GM23338 (cell line): ENCODE measurements at regions not wholly inside any gene's neighbourhood (a gene's known extent, or its start where the extent isn't known, plus 50 kb on each side); places are given as distances from the start of the nearest gene placed in this dataset.

Experiments
- ATAC-seq: fragments of 200-7000 bp; cut with Tn5 transposase; 3 replicates; pipeline ENCODE4 v1.9.1; 2020
- DNase-seq: peaks from one replicate; pipeline ENCODE4 v3.0.0-alpha.2; 2015; ENCODE audit warnings: low spot score
- H2AFZ ChIP-seq: fragments of 200-600 bp; sonication (generic); 2 replicates; pipeline ENCODE4 v1.8.0; 2016; ENCODE audit warnings: antibody characterized with exemption, mild to moderate bottlenecking, moderate library complexity
- H3F3A ChIP-seq: fragments of 200-600 bp; sonication (generic); replicated peaks from 2 replicates; pipeline ENCODE4 v1.8.0; 2017; ENCODE audit warnings: antibody characterized with exemption, mixed run types, low read depth
- H3K27ac ChIP-seq: fragments of 200-600 bp; sonication (generic); 2 replicates; pipeline ENCODE4 v1.6.1; 2016; ENCODE audit warnings: low read depth
- H3K27me3 ChIP-seq: fragments of 200-600 bp; sonication (generic); 2 replicates; pipeline ENCODE4 v1.8.0; 2016; ENCODE audit warnings: mild to moderate bottlenecking, mixed run types, moderate library complexity; ENCODE audit not compliant: insufficient read depth
- H3K36me3 ChIP-seq: fragments of 200-600 bp; sonication (generic); 2 replicates; pipeline ENCODE4 v1.8.0; 2016; ENCODE audit warnings: mild to moderate bottlenecking; ENCODE audit not compliant: insufficient read depth
- H3K4me1 ChIP-seq: fragments of 200-600 bp; sonication (generic); 2 replicates; pipeline ENCODE4 v1.8.0; 2016; ENCODE audit warnings: mild to moderate bottlenecking, moderate library complexity; ENCODE audit not compliant: insufficient read depth
- H3K4me2 ChIP-seq: fragments of 200-600 bp; sonication (generic); 2 replicates; pipeline ENCODE4 v1.7.1; 2017; ENCODE audit warnings: mixed run types
- H3K4me3 ChIP-seq: fragments of 200-600 bp; sonication (generic); 2 replicates; pipeline ENCODE4 v1.6.1; 2016; ENCODE audit warnings: mixed run types
- H3K79me2 ChIP-seq: fragments of 200-600 bp; sonication (generic); replicated peaks from 2 replicates; pipeline ENCODE4 v1.8.0; 2017; ENCODE audit warnings: mild to moderate bottlenecking; ENCODE audit not compliant: insufficient read depth
- H3K9me2 ChIP-seq: fragments of 200-600 bp; sonication (generic); 2 replicates; pipeline ENCODE4 v1.8.0; 2017; ENCODE audit not compliant: insufficient read depth
- H4K20me1 ChIP-seq: fragments of 200-600 bp; sonication (generic); replicated peaks from 2 replicates; pipeline ENCODE4 v1.8.0; 2017; ENCODE audit warnings: mild to moderate bottlenecking; ENCODE audit not compliant: insufficient read depth
- H3K27ac Mint-ChIP-seq: 2 replicates; pipeline ENCODE4 v1.8.0; 2020; ENCODE audit warnings: inconsistent platforms, mild to moderate bottlenecking, moderate library complexity, mixed read lengths
- H3K27me3 Mint-ChIP-seq: 3 replicates; pipeline ENCODE4 v1.8.0; 2022; ENCODE audit warnings: low read depth, mild to moderate bottlenecking, moderate library complexity, mixed read lengths, inconsistent platforms; ENCODE audit not compliant: insufficient read depth, poor library complexity
- H3K36me3 Mint-ChIP-seq: 3 replicates; pipeline ENCODE4 v1.8.0; 2021; ENCODE audit warnings: low read depth, mild to moderate bottlenecking, inconsistent platforms, moderate library complexity, mixed read lengths
- H3K4me1 Mint-ChIP-seq: 3 replicates; pipeline ENCODE4 v1.8.0; 2020; ENCODE audit warnings: mild to moderate bottlenecking, inconsistent platforms, mixed read lengths
- H3K4me3 Mint-ChIP-seq: 3 replicates; pipeline ENCODE4 v1.8.0; 2021; ENCODE audit warnings: moderate library complexity, mild to moderate bottlenecking, inconsistent platforms, mixed read lengths
- H3K9me3 Mint-ChIP-seq: 3 replicates; pipeline ENCODE4 v1.8.0; 2020; ENCODE audit warnings: moderate library complexity, mild to moderate bottlenecking, inconsistent platforms, mixed read lengths
- ETS1 ChIP-seq: IDR thresholded peaks from 2 replicates; pipeline ENCODE4 v1.6.1; 2016; ENCODE audit warnings: antibody characterized with exemption
- EZH2 ChIP-seq: fragments of 200-600 bp; sonication (generic); IDR thresholded peaks from one replicate; pipeline ENCODE4 v1.8.0; 2017; ENCODE audit warnings: antibody characterized with exemption, mild to moderate bottlenecking, low read depth; ENCODE audit not compliant: unreplicated experiment
- REST ChIP-seq: IDR thresholded peaks from one replicate; pipeline ENCODE4 v1.6.1; 2018; ENCODE audit warnings: antibody characterized with exemption; ENCODE audit not compliant: unreplicated experiment
- STAT1 ChIP-seq: IDR thresholded peaks from one replicate; pipeline ENCODE4 v1.6.1; 2016; ENCODE audit warnings: antibody characterized with exemption; ENCODE audit not compliant: unreplicated experiment
- ZNF114 ChIP-seq: fragments of 250-450 bp; sonication (Bioruptor Pico); IDR thresholded peaks from 2 replicates; pipeline ENCODE4 v1.5.0; 2020; ENCODE audit warnings: mild to moderate bottlenecking, moderate library complexity
- TF ChIP-seq, protein P1 (sequence below): fragments of 250-450 bp; sonication (Bioruptor Pico); IDR thresholded peaks from 2 replicates; pipeline ENCODE4 v1.5.0; 2020; ENCODE audit warnings: mild to moderate bottlenecking, moderate library complexity

GRCh38 chr3:102158080-102158740 is 276.6 kb upstream of the ZPLD1 start (continued):
- TF ChIP-seq REST (no peak), ETS1 (no peak)

DNA sequence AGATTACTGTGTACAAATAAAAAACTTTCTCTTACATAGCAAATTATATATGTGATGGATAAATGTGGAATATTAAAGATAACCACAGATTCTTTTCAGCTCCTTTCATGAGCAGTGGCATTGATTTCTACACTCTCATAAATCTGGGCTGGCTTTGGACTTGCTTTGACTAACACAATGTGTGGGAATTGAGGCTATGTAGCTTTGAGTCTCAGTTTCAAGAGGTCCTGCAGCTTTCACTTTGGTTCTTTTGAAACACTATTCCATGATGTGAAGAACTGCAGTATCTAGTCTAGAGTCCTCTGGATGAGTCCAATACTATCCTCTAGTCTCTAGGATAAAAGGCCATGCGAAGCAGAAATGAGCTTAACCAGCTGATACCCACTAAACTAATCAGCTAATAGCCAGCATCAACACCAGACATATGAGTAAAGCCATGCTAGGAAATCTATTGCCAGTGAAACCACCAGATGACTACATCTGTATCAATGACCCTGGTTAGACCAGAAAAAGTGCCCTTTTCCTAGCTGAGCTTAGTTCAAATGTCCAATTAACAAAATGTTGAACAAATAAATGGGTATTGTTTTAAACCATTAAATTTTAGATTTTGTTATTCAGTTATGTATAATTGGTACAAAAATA is 274.9 kb upstream of the ZPLD1 start:
- H3K4me1 Mint-ChIP-seq: no peaks in the 10 kb centered on the region
- TF ChIP-seq ZNF114 (CRISPR knock-in tag): no peak
- TF ChIP-seq STAT1: no peak
- TF ChIP-seq EZH2: no peak
- DNase-seq (no peak), ATAC-seq (no peak)
- Histone ChIP-seq H3K36me3 (no peaks in the 10 kb centered on the region), H3K27me3 (no peaks in the 10 kb centered on the region), H3F3A (no peaks in the 10 kb centered on the region), H2AFZ (no peak overlapping the region), H3K9me2 (no peaks in the 10 kb centered on the region), H3K79me2 (no peaks in the 10 kb centered on the region), H4K20me1 (no peaks in the 10 kb centered on the region), H3K4me3 (no peak overlapping the region), H3K4me1 (no peaks in the 10 kb centered on the region), H3K4me2 (no peak overlapping the region), H3K27ac (no peak overlapping the region)
- no peaks in the 10 kb centered on the region for H3K27me3 Mint-ChIP-seq
- no peaks in the 10 kb centered on the region for H3K9me3 Mint-ChIP-seq
- H3K36me3 Mint-ChIP-seq: no peaks in the 10 kb centered on the region
- no peak overlapping the region for H3K27ac Mint-ChIP-seq
- no peak overlapping the region for H3K4me3 Mint-ChIP-seq

- no peaks in the 10 kb centered on the region for H3K9me2 ChIP-seq
- Mint-ChIP-seq H3K27me3 (no peaks in the 10 kb centered on the region), H3K36me3 (no peaks in the 10 kb centered on the region), H3K27ac (no peak overlapping the region), H3K4me3 (no peak overlapping the region), H3K9me3 (no peaks in the 10 kb centered on the region), H3K4me1 (no peaks in the 10 kb centered on the region)
- ATAC-seq: no peak
- no peaks in the 10 kb centered on the region for H3K4me1 ChIP-seq
- no peaks in the 10 kb centered on the region for H3K27me3 ChIP-seq
- no peaks in the 10 kb centered on the region for H3K36me3 ChIP-seq
- no peak for DNase-seq
- no peak overlapping the region for H3K27ac ChIP-seq
- no peaks in the 10 kb centered on the region for H3F3A ChIP-seq
- no peak overlapping the region for H2AFZ ChIP-seq
- no peak overlapping the region for H3K4me3 ChIP-seq
- H3K79me2 ChIP-seq: no peaks in the 10 kb centered on the region
- H3K4me2 ChIP-seq: no peak overlapping the region
- no peaks in the 10 kb centered on the region for H4K20me1 ChIP-seq
- TF ChIP-seq, protein P1, sequence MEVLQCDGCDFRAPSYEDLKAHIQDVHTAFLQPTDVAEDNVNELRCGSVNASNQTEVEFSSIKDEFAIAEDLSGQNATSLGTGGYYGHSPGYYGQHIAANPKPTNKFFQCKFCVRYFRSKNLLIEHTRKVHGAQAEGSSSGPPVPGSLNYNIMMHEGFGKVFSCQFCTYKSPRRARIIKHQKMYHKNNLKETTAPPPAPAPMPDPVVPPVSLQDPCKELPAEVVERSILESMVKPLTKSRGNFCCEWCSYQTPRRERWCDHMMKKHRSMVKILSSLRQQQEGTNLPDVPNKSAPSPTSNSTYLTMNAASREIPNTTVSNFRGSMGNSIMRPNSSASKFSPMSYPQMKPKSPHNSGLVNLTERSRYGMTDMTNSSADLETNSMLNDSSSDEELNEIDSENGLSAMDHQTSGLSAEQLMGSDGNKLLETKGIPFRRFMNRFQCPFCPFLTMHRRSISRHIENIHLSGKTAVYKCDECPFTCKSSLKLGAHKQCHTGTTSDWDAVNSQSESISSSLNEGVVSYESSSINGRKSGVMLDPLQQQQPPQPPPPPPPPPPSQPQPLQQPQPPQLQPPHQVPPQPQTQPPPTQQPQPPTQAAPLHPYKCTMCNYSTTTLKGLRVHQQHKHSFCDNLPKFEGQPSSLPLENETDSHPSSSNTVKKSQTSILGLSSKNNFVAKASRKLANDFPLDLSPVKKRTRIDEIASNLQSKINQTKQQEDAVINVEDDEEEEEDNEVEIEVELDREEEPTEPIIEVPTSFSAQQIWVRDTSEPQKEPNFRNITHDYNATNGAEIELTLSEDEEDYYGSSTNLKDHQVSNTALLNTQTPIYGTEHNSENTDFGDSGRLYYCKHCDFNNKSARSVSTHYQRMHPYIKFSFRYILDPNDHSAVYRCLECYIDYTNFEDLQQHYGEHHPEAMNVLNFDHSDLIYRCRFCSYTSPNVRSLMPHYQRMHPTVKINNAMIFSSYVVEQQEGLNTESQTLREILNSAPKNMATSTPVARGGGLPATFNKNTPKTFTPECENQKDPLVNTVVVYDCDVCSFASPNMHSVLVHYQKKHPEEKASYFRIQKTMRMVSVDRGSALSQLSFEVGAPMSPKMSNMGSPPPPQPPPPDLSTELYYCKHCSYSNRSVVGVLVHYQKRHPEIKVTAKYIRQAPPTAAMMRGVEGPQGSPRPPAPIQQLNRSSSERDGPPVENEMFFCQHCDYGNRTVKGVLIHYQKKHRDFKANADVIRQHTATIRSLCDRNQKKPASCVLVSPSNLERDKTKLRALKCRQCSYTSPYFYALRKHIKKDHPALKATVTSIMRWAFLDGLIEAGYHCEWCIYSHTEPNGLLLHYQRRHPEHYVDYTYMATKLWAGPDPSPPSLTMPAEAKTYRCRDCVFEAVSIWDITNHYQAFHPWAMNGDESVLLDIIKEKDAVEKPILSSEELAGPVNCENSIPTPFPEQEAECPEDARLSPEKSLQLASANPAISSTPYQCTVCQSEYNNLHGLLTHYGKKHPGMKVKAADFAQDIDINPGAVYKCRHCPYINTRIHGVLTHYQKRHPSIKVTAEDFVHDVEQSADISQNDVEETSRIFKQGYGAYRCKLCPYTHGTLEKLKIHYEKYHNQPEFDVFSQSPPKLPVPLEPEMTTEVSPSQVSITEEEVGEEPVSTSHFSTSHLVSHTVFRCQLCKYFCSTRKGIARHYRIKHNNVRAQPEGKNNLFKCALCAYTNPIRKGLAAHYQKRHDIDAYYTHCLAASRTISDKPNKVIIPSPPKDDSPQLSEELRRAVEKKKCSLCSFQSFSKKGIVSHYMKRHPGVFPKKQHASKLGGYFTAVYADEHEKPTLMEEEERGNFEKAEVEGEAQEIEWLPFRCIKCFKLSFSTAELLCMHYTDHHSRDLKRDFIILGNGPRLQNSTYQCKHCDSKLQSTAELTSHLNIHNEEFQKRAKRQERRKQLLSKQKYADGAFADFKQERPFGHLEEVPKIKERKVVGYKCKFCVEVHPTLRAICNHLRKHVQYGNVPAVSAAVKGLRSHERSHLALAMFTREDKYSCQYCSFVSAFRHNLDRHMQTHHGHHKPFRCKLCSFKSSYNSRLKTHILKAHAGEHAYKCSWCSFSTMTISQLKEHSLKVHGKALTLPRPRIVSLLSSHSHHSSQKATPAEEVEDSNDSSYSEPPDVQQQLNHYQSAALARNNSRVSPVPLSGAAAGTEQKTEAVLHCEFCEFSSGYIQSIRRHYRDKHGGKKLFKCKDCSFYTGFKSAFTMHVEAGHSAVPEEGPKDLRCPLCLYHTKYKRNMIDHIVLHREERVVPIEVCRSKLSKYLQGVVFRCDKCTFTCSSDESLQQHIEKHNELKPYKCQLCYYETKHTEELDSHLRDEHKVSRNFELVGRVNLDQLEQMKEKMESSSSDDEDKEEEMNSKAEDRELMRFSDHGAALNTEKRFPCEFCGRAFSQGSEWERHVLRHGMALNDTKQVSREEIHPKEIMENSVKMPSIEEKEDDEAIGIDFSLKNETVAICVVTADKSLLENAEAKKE: no peak
Measured at GRCh38 chr3:102161384-102162006, 273.3 kb upstream of the ZPLD1 start.
